Left lung (tissue), 4 donors: ENCODE measurements at regions not wholly inside any gene's neighbourhood (a gene's known extent, or its start where the extent isn't known, plus 50 kb on each side); places are given as distances from the start of the nearest gene placed in this dataset.

Source experiments
- ATAC-seq: fragments of 200-7000 bp; cut with Tn5 transposase; one replicate; pipeline ENCODE4 v1.9.1; 2020; ENCODE audit warnings: moderate library complexity
- DNase-seq, 4 donors: peaks; one replicate each; pipeline ENCODE4 v3.0.0-alpha.2; 2013 to 2020
- H3K27ac ChIP-seq, 2 donors: fragments of 200-600 bp; sonication (generic) in 1 of 2; one replicate each; pipeline versions ENCODE4 v1.5.0 to v1.8.0; 2020 to 2021
- H3K27me3 ChIP-seq, 2 donors: fragments of 200-600 bp; sonication (generic) in 1 of 2; one replicate each; pipeline versions ENCODE4 v1.5.0 to v1.8.0; 2020 to 2021
- H3K36me3 ChIP-seq, 2 donors: fragments of 200-600 bp; sonication (generic) in 1 of 2; one replicate each; pipeline versions ENCODE4 v1.5.0 to v1.8.0; 2020 to 2021
- H3K4me1 ChIP-seq, 2 donors: fragments of 200-600 bp; one replicate each; pipeline ENCODE4 v1.8.0; 2021
- H3K4me3 ChIP-seq, 2 donors: fragments of 200-600 bp; sonication (generic) in 1 of 2; one replicate each; pipeline versions ENCODE4 v1.5.0 to v1.8.0; 2020 to 2021; ENCODE audit warnings: mild to moderate bottlenecking in 1 of 2
- H3K9me3 ChIP-seq, 2 donors: fragments of 200-600 bp; sonication (generic) in 1 of 2; one replicate each; pipeline versions ENCODE4 v1.5.0 to v1.8.0; 2020 to 2021
- CTCF ChIP-seq, 2 donors: fragments of 200-600 bp; sonication (generic) in 1 of 2; IDR thresholded peaks; one replicate each; pipeline versions ENCODE4 v1.5.0 to v1.8.0; 2021; ENCODE audit warnings: antibody characterized with exemption in 2 of 2
- intact Hi-C, 2 donors: fragments of 100-400 bp; cut with DNase I; formaldehyde crosslinking; loops; one replicate each; pipeline versions ENCODE4 v1.11.2 to v1.14.2; 2022
- donor health status: DM: no; HTN: yes; CAD: no.
- donor health status: DM: no; HTN: no; CAD: no.

GRCh38 chr17:54814371-54814770 is 86.3 kb upstream of the TOM1L1 start:
- intact Hi-C loops = no loop called here
- Histone ChIP-seq H3K36me3 (no peaks in the 10 kb centered on the region), H3K27ac (no peak overlapping the region), H3K4me3 (no peak overlapping the region), H3K4me1 (no peaks in the 10 kb centered on the region), H3K27me3 (no peaks in the 10 kb centered on the region), H3K9me3 (no peaks in the 10 kb centered on the region)
- TF ChIP-seq CTCF (IDR thresholded peaks at IDR 0.05) = no peak
- DNase-seq (no peak), ATAC-seq (no peak)

GRCh38 chr17:54834086-54834485 is 66.6 kb upstream of the TOM1L1 start:
- DNase-seq (no peak), ATAC-seq (no peak)
- Histone ChIP-seq H3K9me3 (peaks cover 0 to 9% of the 10 kb centered on the region in 2 donors), H3K36me3 (no peaks in the 10 kb centered on the region), H3K27ac (no peak overlapping the region), H3K27me3 (peaks cover 0 to 3% of the 10 kb centered on the region in 2 donors), H3K4me1 (no peaks in the 10 kb centered on the region), H3K4me3 (no peak overlapping the region)
- no peak for TF ChIP-seq CTCF (IDR thresholded peaks at IDR 0.05)
- intact Hi-C loops = no loop called here

GRCh38 chr17:54835015-54835414 is 65.6 kb upstream of the TOM1L1 start:
- ATAC-seq = no peak
- intact Hi-C loops = no loop called here
- Histone ChIP-seq H3K4me1 (no peaks in the 10 kb centered on the region), H3K27ac (no peak overlapping the region), H3K9me3 (peaks cover 0 to 9% of the 10 kb centered on the region in 2 donors), H3K27me3 (peaks cover 0 to 3% of the 10 kb centered on the region in 2 donors), H3K36me3 (no peaks in the 10 kb centered on the region), H3K4me3 (no peak overlapping the region)
- TF ChIP-seq CTCF (IDR thresholded peaks at IDR 0.05) = no peak
- DNase-seq = no peak

GRCh38 chr17:54836723-54837462 is 63.8 kb upstream of the TOM1L1 start:
- ATAC-seq (no peak), DNase-seq (no peak)
- Histone ChIP-seq H3K36me3 (no peaks in the 10 kb centered on the region), H3K27me3 (peaks cover 0 to 3% of the 10 kb centered on the region in 2 donors), H3K27ac (no peak overlapping the region), H3K9me3 (peaks cover 0 to 9% of the 10 kb centered on the region in 2 donors), H3K4me1 (no peaks in the 10 kb centered on the region), H3K4me3 (no peak overlapping the region)
- intact Hi-C loops = no loop called here
- TF ChIP-seq CTCF (IDR thresholded peaks at IDR 0.05) = no peak

GRCh38 chr17:54838651-54839421 is 61.8 kb upstream of the TOM1L1 start:
- Histone ChIP-seq H3K36me3 (no peaks in the 10 kb centered on the region), H3K9me3 (peaks cover 0 to 9% of the 10 kb centered on the region in 2 donors), H3K27ac (no peak overlapping the region), H3K27me3 (peaks cover 0 to 3% of the 10 kb centered on the region in 2 donors), H3K4me3 (no peak overlapping the region), H3K4me1 (no peaks in the 10 kb centered on the region)
- ATAC-seq (no peak), DNase-seq (no peak)
- intact Hi-C loops = no loop called here
- TF ChIP-seq CTCF (IDR thresholded peaks at IDR 0.05) = no peak
